GM12878 (cell line): ENCODE measurements at regions not wholly inside any gene's neighbourhood (a gene's known extent, or its start where the extent isn't known, plus 50 kb on each side); places are given as distances from the start of the nearest gene placed in this dataset.

Source experiments
- BRCA1 ChIP-seq: IDR thresholded peaks from 2 replicates; pipeline ENCODE4 v1.6.1; 2011; ENCODE audit warnings: low read depth, low read length, improper control_type of control experiment
- CTCF ChIP-seq, 3 experiments: IDR thresholded peaks in 2 of 3; conservative IDR thresholded peaks in 1 of 3; 2 replicates each; pipeline ENCODE4 v1.5.1; 2011; ENCODE audit warnings: low read depth in 3 of 3, low read length in 3 of 3, mild to moderate bottlenecking in 3 of 3, control low read depth in 2 of 3, moderate library complexity in 2 of 3, inconsistent platforms in 1 of 3, mixed read lengths in 1 of 3; ENCODE audit not compliant: control insufficient read depth in 2 of 3, insufficient read depth in 1 of 3; ENCODE audit errors: extremely low read depth in 1 of 3
- EZH2 ChIP-seq: IDR thresholded peaks from 2 replicates; pipeline ENCODE4 v1.6.1; 2012; ENCODE audit warnings: low read depth, mild to moderate bottlenecking, control low read depth, inconsistent platforms, low read length, borderline replicate concordance; ENCODE audit not compliant: control insufficient read depth
- MAX ChIP-seq: IDR thresholded peaks from 2 replicates; pipeline ENCODE4 v1.6.1; 2012; ENCODE audit warnings: low read depth, low read length, improper control_type of control experiment
- MEF2B ChIP-seq: fragments of 450-650 bp; IDR thresholded peaks from 2 replicates; pipeline ENCODE4 v1.6.1; 2018; ENCODE audit warnings: mild to moderate bottlenecking, moderate library complexity; ENCODE audit not compliant: partially characterized antibody, poor library complexity, severe bottlenecking
- NRF1 ChIP-seq: conservative IDR thresholded peaks from 2 replicates; pipeline ENCODE4 v1.6.1; 2011; ENCODE audit warnings: mild to moderate bottlenecking, low read depth, low read length, improper control_type of control experiment
- POLR2A ChIP-seq: IDR thresholded peaks from 2 replicates; pipeline ENCODE4 v1.6.1; 2011; ENCODE audit warnings: low read depth, mild to moderate bottlenecking, low read length
- POLR2AphosphoS5 ChIP-seq: IDR thresholded peaks from 2 replicates; pipeline ENCODE4 v1.6.1; 2011; ENCODE audit warnings: mild to moderate bottlenecking, low read length, inconsistent platforms
- SP1 ChIP-seq: IDR thresholded peaks from one replicate; pipeline ENCODE4 v1.6.1; 2011; ENCODE audit warnings: low read depth, low read length
- USF2 ChIP-seq: IDR thresholded peaks from 2 replicates; pipeline ENCODE4 v1.6.1; 2011; ENCODE audit warnings: low read depth, low read length, improper control_type of control experiment, borderline replicate concordance
- TF ChIP-seq, protein P1 (sequence below): IDR thresholded peaks from 2 replicates; pipeline ENCODE4 v1.6.1; 2012; ENCODE audit warnings: mild to moderate bottlenecking, low read depth, low read length

DNA sequence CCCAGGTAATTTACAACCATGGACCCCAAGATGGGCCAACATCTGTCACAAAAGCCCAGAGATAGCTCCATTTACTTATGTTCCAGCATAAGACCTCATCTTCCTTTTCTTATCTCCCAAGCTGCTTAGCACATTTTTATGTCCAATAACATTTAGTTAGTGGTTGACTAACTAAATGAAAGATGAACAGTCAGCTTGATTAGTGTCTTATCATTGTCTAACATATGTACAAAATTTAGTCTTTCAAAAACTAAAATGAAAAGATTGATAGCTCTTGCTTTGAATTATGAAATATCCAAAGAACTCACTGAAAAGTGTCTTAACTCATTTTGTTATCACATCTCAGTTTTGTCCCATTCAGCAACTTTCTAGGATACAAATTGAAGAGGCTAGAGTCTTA, 163.1 kb upstream of the EGLN3 start:
- TF ChIP-seq MAX (no peak), CTCF (IDR thresholded peaks at IDR 0.05 in 2 of 3, conservative IDR thresholded peaks at IDR 0.05 in 1 of 3; ENCODE audit: control insufficient read depth in 2 of 3, extremely low read depth in 1 of 3, insufficient read depth in 1 of 3, low read depth in 3 of 3, low read length in 3 of 3) (no peak), BRCA1 (no peak), USF2 (no peak), POLR2A (no peak), MEF2B (no peak), POLR2AphosphoS5 (no peak), EZH2 (no peak), NRF1 (no peak), SP1 (no peak)
- TF ChIP-seq, protein P1, sequence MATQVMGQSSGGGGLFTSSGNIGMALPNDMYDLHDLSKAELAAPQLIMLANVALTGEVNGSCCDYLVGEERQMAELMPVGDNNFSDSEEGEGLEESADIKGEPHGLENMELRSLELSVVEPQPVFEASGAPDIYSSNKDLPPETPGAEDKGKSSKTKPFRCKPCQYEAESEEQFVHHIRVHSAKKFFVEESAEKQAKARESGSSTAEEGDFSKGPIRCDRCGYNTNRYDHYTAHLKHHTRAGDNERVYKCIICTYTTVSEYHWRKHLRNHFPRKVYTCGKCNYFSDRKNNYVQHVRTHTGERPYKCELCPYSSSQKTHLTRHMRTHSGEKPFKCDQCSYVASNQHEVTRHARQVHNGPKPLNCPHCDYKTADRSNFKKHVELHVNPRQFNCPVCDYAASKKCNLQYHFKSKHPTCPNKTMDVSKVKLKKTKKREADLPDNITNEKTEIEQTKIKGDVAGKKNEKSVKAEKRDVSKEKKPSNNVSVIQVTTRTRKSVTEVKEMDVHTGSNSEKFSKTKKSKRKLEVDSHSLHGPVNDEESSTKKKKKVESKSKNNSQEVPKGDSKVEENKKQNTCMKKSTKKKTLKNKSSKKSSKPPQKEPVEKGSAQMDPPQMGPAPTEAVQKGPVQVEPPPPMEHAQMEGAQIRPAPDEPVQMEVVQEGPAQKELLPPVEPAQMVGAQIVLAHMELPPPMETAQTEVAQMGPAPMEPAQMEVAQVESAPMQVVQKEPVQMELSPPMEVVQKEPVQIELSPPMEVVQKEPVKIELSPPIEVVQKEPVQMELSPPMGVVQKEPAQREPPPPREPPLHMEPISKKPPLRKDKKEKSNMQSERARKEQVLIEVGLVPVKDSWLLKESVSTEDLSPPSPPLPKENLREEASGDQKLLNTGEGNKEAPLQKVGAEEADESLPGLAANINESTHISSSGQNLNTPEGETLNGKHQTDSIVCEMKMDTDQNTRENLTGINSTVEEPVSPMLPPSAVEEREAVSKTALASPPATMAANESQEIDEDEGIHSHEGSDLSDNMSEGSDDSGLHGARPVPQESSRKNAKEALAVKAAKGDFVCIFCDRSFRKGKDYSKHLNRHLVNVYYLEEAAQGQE, result no peak
